ENCODE measurements at regions not wholly inside any gene's neighbourhood (a gene's known extent, or its start where the extent isn't known, plus 50 kb on each side); places are given as distances from the start of the nearest gene placed in this dataset.

- DNase-seq (ENCODE audit: low spot score) (no peak), ATAC-seq (no peak)
- CTCF ChIA-PET: no interaction called here
- H3K27me3 Mint-ChIP-seq (ENCODE audit: low read depth): no peaks in the 10 kb centered on the region
- H3K9me3 Mint-ChIP-seq: peaks cover 67% of the 10 kb centered on the region
- no peak overlapping the region for H3K4me3 Mint-ChIP-seq
- POLR2A ChIA-PET: no interaction called here
- peaks cover 32% of the 10 kb centered on the region for H3K36me3 Mint-ChIP-seq
- H3K27ac Mint-ChIP-seq: no peak overlapping the region
- TF ChIP-seq CREM (CRISPR knock-in tag; IDR thresholded peaks at IDR 0.05) (no peak), TP53 (CRISPR knock-in tag; IDR thresholded peaks at IDR 0.05) (no peak), PRRX2 (CRISPR knock-in tag; IDR thresholded peaks at IDR 0.05) (no peak), PRDM15 (CRISPR knock-in tag; IDR thresholded peaks at IDR 0.05) (no peak), TEAD4 (CRISPR knock-in tag; IDR thresholded peaks at IDR 0.05) (no peak)
- TF ChIP-seq, protein P1, sequence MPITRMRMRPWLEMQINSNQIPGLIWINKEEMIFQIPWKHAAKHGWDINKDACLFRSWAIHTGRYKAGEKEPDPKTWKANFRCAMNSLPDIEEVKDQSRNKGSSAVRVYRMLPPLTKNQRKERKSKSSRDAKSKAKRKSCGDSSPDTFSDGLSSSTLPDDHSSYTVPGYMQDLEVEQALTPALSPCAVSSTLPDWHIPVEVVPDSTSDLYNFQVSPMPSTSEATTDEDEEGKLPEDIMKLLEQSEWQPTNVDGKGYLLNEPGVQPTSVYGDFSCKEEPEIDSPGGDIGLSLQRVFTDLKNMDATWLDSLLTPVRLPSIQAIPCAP (CRISPR knock-in tag; IDR thresholded peaks at IDR 0.05): no peak
- H3K4me1 Mint-ChIP-seq: no peaks in the 10 kb centered on the region
These were observed 129.8 kb upstream of the UQCRFS1 start for GRCh38 chr19:29342721-29343120.

GRCh38 chr19:29364224-29364726 lies 151.3 kb upstream of the UQCRFS1 start:
- peak; percentile 82 for ATAC-seq

GRCh38 chr19:29364999-29365398 lies 152.0 kb upstream of the UQCRFS1 start:
- H3K27ac Mint-ChIP-seq: peak overlapping the region; percentile 81
- no peak overlapping the region for H3K4me3 Mint-ChIP-seq
- peaks cover 30% of the 10 kb centered on the region for H3K27me3 Mint-ChIP-seq (ENCODE audit: low read depth)

More at GRCh38 chr19:29364224-29364726, 151.3 kb upstream of the UQCRFS1 start:
- H3K27ac Mint-ChIP-seq: peak overlapping the region; percentile 81
- TF ChIP-seq ZNF671 (CRISPR knock-in tag; IDR thresholded peaks at IDR 0.05) (no peak), ETV6 (CRISPR knock-in tag; IDR thresholded peaks at IDR 0.05) (peak; percentile 91; the same call in 1 of the 2 replicates)
- H3K9me3 Mint-ChIP-seq: peaks cover 6% of the 10 kb centered on the region
- CTCF ChIA-PET: interaction anchor here (1.0 kb wide), 3 partner anchors 41 to 164 kb away, joined by 3 to 5 read pairs (median 4); no protein-coding TSS in a partner anchor
- no peaks in the 10 kb centered on the region for H3K36me3 Mint-ChIP-seq
- DNase-seq (ENCODE audit: low spot score): peak; percentile 32
- peak overlapping the region; percentile 40 for H3K4me3 Mint-ChIP-seq
- peaks cover 30% of the 10 kb centered on the region for H3K27me3 Mint-ChIP-seq (ENCODE audit: low read depth)
- H3K4me1 Mint-ChIP-seq: peaks cover 60% of the 10 kb centered on the region
- POLR2A ChIA-PET: no interaction called here

DNA sequence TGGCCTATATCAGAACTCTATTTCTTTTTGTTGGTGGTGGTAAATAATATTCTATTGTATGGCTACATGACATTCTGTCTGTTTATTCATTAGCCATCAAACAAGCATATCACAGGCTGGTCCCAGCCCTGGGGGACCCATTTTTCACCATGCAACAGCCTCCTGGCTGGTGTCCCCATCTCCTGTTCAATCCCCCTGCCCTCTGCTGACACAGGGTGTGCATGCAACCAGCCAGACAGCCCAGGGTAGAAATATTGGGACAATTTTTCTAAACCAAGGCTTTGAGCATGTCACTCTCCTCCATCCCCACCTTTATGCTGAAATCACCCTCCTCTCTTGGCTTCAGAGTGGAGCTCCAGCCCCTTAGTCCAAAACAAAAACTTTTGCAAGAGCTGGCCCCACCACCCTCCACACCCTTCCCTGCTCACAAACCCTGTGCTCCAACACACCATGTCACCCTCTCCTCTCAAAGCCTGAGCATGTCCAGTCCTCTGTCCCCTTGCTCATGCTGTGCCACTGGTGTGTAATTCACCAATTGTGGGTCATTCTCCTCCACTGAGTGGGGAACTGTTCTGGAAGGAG lies 153.0 kb upstream of the UQCRFS1 start:
- Mint-ChIP-seq H3K4me1 (peaks cover 60% of the 10 kb centered on the region), H3K27me3 (ENCODE audit: low read depth) (peaks cover 30% of the 10 kb centered on the region), H3K27ac (no peak overlapping the region)

More at GRCh38 chr19:29364999-29365398, 152.0 kb upstream of the UQCRFS1 start:
- peaks cover 6% of the 10 kb centered on the region for H3K9me3 Mint-ChIP-seq
- TF ChIP-seq FOXJ3 (CRISPR knock-in tag; IDR thresholded peaks at IDR 0.05; ENCODE audit: borderline replicate concordance): no peak
- TF ChIP-seq ZNF512 (CRISPR knock-in tag; IDR thresholded peaks at IDR 0.05; ENCODE audit: borderline replicate concordance): peak; percentile 96
- ChIA-PET CTCF (no interaction called here), POLR2A (no interaction called here)
- no peak for ATAC-seq
- peaks cover 60% of the 10 kb centered on the region for H3K4me1 Mint-ChIP-seq
- no peak for DNase-seq (ENCODE audit: low spot score)
- H3K36me3 Mint-ChIP-seq: no peaks in the 10 kb centered on the region

More for the DNA sequence above, 153.0 kb upstream of the UQCRFS1 start:
- no peaks in the 10 kb centered on the region for H3K36me3 Mint-ChIP-seq
- H3K9me3 Mint-ChIP-seq: peaks cover 6% of the 10 kb centered on the region
- POLR2A ChIA-PET: no interaction called here
- no peak for ATAC-seq
- no peak overlapping the region for H3K4me3 Mint-ChIP-seq
- no peak for DNase-seq (ENCODE audit: low spot score)
- CTCF ChIA-PET: interaction anchor here (0.9 to 1.2 kb wide), 2 partner anchors 113 to 158 kb away, joined by 3 to 4 read pairs; no protein-coding TSS in a partner anchor
- no peak for TF ChIP-seq ARID4B (CRISPR knock-in tag; IDR thresholded peaks at IDR 0.05; ENCODE audit: borderline replicate concordance)
- TF ChIP-seq TP53 (CRISPR knock-in tag; IDR thresholded peaks at IDR 0.05): no peak
- TF ChIP-seq ZNF121 (CRISPR knock-in tag; IDR thresholded peaks at IDR 0.05): no peak
- TF ChIP-seq ATF1 (CRISPR knock-in tag; IDR thresholded peaks at IDR 0.05): no peak
- no peak for TF ChIP-seq ZNF416 (CRISPR knock-in tag; IDR thresholded peaks at IDR 0.05)

Measured in WTC11 (cell line).